SK-N-SH (cell line): ENCODE measurements at regions not wholly inside any gene's neighbourhood (a gene's known extent, or its start where the extent isn't known, plus 50 kb on each side); places are given as distances from the start of the nearest gene placed in this dataset.

ENCODE experiments used
- CHD2 ChIP-seq: fragments of 150-350 bp; IDR thresholded peaks from 2 replicates; pipeline ENCODE4 v1.6.1; 2018; ENCODE audit warnings: low read length; ENCODE audit not compliant: partially characterized antibody
- POLR2AphosphoS5 ChIP-seq: IDR thresholded peaks from 2 replicates; pipeline ENCODE4 v1.6.1; 2012; ENCODE audit warnings: low read depth, low read length
- RCOR1 ChIP-seq: fragments of 150-350 bp; IDR thresholded peaks from 2 replicates; pipeline ENCODE4 v1.6.1; 2017; ENCODE audit warnings: antibody characterized with exemption, low read length
- TF ChIP-seq, protein P1 (sequence below): IDR thresholded peaks from 2 replicates; pipeline ENCODE4; 2012

DNA sequence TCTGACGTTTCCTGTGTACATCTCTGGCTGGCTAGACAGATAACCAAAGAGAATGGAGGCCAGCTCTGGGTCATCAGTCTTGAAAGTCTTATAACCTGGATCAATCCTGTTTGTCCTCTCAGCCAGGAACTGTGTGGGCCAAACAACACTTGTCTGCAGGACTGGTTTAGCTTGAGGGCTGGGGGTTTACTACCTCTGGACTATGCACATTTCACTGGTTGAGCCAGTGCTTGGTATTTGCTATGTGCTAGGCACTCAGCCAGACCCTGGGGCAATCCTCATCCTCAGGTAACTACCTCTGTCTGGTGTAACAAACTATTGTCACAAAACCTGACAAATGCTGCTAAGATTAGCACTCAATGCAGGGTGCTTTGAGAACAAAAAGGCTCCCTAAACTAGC lies 169.7 kb downstream of the HAUS1 start:
- TF ChIP-seq CHD2 (no peak), POLR2AphosphoS5 (no peak), RCOR1 (no peak)
- TF ChIP-seq, protein P1, sequence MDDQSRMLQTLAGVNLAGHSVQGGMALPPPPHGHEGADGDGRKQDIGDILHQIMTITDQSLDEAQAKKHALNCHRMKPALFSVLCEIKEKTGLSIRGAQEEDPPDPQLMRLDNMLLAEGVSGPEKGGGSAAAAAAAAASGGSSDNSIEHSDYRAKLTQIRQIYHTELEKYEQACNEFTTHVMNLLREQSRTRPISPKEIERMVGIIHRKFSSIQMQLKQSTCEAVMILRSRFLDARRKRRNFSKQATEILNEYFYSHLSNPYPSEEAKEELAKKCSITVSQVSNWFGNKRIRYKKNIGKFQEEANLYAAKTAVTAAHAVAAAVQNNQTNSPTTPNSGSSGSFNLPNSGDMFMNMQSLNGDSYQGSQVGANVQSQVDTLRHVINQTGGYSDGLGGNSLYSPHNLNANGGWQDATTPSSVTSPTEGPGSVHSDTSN: no peak
